CD14-positive monocyte (primary cell): ENCODE measurements at regions not wholly inside any gene's neighbourhood (a gene's known extent, or its start where the extent isn't known, plus 50 kb on each side); places are given as distances from the start of the nearest gene placed in this dataset.

ENCODE experiments used
- DNase-seq, 3 donors: peaks; one replicate each; pipeline ENCODE4 v3.0.0-alpha.2; 2011 to 2022
- H2AFZ ChIP-seq: 2 replicates; pipeline ENCODE4 v1.6.0; 2012; ENCODE audit warnings: mild to moderate bottlenecking, low read depth, low read length, inconsistent platforms; ENCODE audit not compliant: insufficient read depth, poor library complexity, severe bottlenecking
- H3K27ac ChIP-seq, 2 donors: 1 replicate in 1 of 2; 2 replicates in 1 of 2; pipeline ENCODE4 v1.5.1; 2012 to 2013; ENCODE audit warnings: low read length in 2 of 2, control low read depth in 1 of 2, inconsistent platforms in 1 of 2, low read depth in 1 of 2, mild to moderate bottlenecking in 1 of 2
- H3K27me3 ChIP-seq, 2 donors: one replicate each; pipeline versions ENCODE4 v1.6.0 to v1.6.1; 2011 to 2013; ENCODE audit warnings: low read length in 2 of 2; ENCODE audit not compliant: control insufficient read depth in 2 of 2, insufficient read depth in 2 of 2
- H3K36me3 ChIP-seq, 2 donors: replicated peaks in 1 of 2; 1 replicate in 1 of 2; 2 replicates in 1 of 2; pipeline versions ENCODE4 v1.5.1 to v1.6.1; 2012 to 2013; ENCODE audit warnings: low read length in 2 of 2, control low read depth in 1 of 2, inconsistent platforms in 1 of 2, mild to moderate bottlenecking in 1 of 2; ENCODE audit not compliant: insufficient read depth in 2 of 2, control insufficient read depth in 1 of 2
- H3K4me1 ChIP-seq, 2 donors: 1 replicate in 1 of 2; 2 replicates in 1 of 2; pipeline versions ENCODE4 v1.5.1 to v1.6.1; 2012 to 2013; ENCODE audit warnings: low read length in 2 of 2, control low read depth in 1 of 2, inconsistent platforms in 1 of 2, mild to moderate bottlenecking in 1 of 2, moderate library complexity in 1 of 2; ENCODE audit not compliant: insufficient read depth in 2 of 2, control insufficient read depth in 1 of 2
- H3K4me2 ChIP-seq: replicated peaks from 2 replicates; pipeline ENCODE3; 2012; ENCODE audit warnings: low read length, moderate library complexity, mild to moderate bottlenecking; ENCODE audit not compliant: poor library complexity, severe bottlenecking; ENCODE audit errors: extremely low read depth
- H3K4me3 ChIP-seq, 3 experiments: fragments of 200-600 bp in 1 of 3; sonication (generic) in 1 of 3; replicated peaks in 1 of 3; 1 replicate in 2 of 3; 2 replicates in 1 of 3; pipeline ENCODE4 v1.5.1; 2011 to 2013; ENCODE audit warnings: low read length in 3 of 3, mild to moderate bottlenecking in 3 of 3, control low read depth in 2 of 3, low read depth in 2 of 3, inconsistent platforms in 1 of 3, moderate library complexity in 1 of 3
- H3K79me2 ChIP-seq: 2 replicates; pipeline ENCODE4 v1.6.0; 2012; ENCODE audit warnings: mild to moderate bottlenecking, control low read depth, inconsistent platforms, low read length, moderate library complexity; ENCODE audit not compliant: insufficient read depth
- H3K9ac ChIP-seq: 2 replicates; pipeline ENCODE4 v1.6.0; 2017; ENCODE audit warnings: low read length, mild to moderate bottlenecking; ENCODE audit not compliant: insufficient read depth, poor library complexity, severe bottlenecking
- H3K9me3 ChIP-seq, 2 donors: replicated peaks in 1 of 2; 1 replicate in 1 of 2; 2 replicates in 1 of 2; pipeline versions ENCODE4 v1.5.1 to v1.6.1; 2012 to 2013; ENCODE audit warnings: low read length in 2 of 2, control low read depth in 1 of 2; ENCODE audit not compliant: control insufficient read depth in 1 of 2, insufficient read depth in 1 of 2
- H4K20me1 ChIP-seq: 2 replicates; pipeline ENCODE4 v1.6.0; 2012; ENCODE audit warnings: mild to moderate bottlenecking, low read length, control low read depth, moderate library complexity; ENCODE audit not compliant: insufficient read depth
- H3K27ac Mint-ChIP-seq, 7 donors: one replicate each; pipeline ENCODE4 v1.8.0; 2020; ENCODE audit warnings: mild to moderate bottlenecking in 7 of 7, mixed read lengths in 7 of 7, moderate library complexity in 6 of 7, inconsistent platforms in 2 of 7
- H3K27me3 Mint-ChIP-seq, 3 donors: one replicate each; pipeline ENCODE4 v1.8.0; 2021 to 2022; ENCODE audit warnings: low read depth in 3 of 3, mild to moderate bottlenecking in 3 of 3, mixed read lengths in 3 of 3, moderate library complexity in 3 of 3, inconsistent platforms in 1 of 3
- H3K36me3 Mint-ChIP-seq, 2 donors: one replicate each; pipeline ENCODE4 v1.8.0; 2020; ENCODE audit warnings: mixed read lengths in 2 of 2, inconsistent platforms in 1 of 2, mild to moderate bottlenecking in 1 of 2
- H3K4me1 Mint-ChIP-seq: one replicate; pipeline ENCODE4 v1.8.0; 2020; ENCODE audit warnings: mild to moderate bottlenecking, mixed read lengths
- H3K4me3 Mint-ChIP-seq, 2 donors: one replicate each; pipeline ENCODE4 v1.8.0; 2020; ENCODE audit warnings: mild to moderate bottlenecking in 2 of 2, mixed read lengths in 2 of 2, moderate library complexity in 1 of 2
- H3K9me3 Mint-ChIP-seq, 7 donors: one replicate each; pipeline ENCODE4 v1.8.0; 2020 to 2022; ENCODE audit warnings: mixed read lengths in 7 of 7, mild to moderate bottlenecking in 6 of 7, moderate library complexity in 6 of 7, inconsistent platforms in 2 of 7
- CTCF ChIP-seq: fragments of 200-600 bp; IDR thresholded peaks from one replicate; pipeline ENCODE4 v1.8.0; 2022; ENCODE audit warnings: antibody characterized with exemption, mild to moderate bottlenecking
- WGBS: methylation state at CpG from one replicate; pipeline ENCODE4 v1.1.5; 2013; ENCODE audit warnings: missing lambda C conversion rate; ENCODE audit not compliant: insufficient coverage; 5-methylcytosine and 5-hydroxymethylcytosine counted together
- intact Hi-C, 2 donors: fragments of 100-400 bp; cut with micrococcal nuclease; formaldehyde crosslinking; loops; one replicate each; pipeline versions ENCODE4 v1.15.0 to v1.15.1; 2023

- no peaks in the 10 kb centered on the region for H3K4me1 ChIP-seq
- intact Hi-C loops: no loop called here
- Mint-ChIP-seq H3K4me1 (no peaks in the 10 kb centered on the region), H3K9me3 (peaks cover 0 to 8% (median 2%) of the 10 kb centered on the region in 7 donors), H3K27me3 (peaks cover 0 to 6% (median 2%) of the 10 kb centered on the region in 3 donors), H3K4me3 (no peak overlapping the region), H3K36me3 (no peaks in the 10 kb centered on the region), H3K27ac (no peak overlapping the region)
- 42% methylated on average over 2 of the region's 3 CpGs for WGBS
- H3K4me2 ChIP-seq: no peak overlapping the region
- H3K36me3 ChIP-seq: no peaks in the 10 kb centered on the region
- no peak for DNase-seq
- no peak overlapping the region for H3K4me3 ChIP-seq
- no peaks in the 10 kb centered on the region for H3K9me3 ChIP-seq
- H2AFZ ChIP-seq: no peak overlapping the region
- H3K79me2 ChIP-seq: no peaks in the 10 kb centered on the region
- H3K9ac ChIP-seq: no peak overlapping the region
- TF ChIP-seq CTCF: no peak
- no peaks in the 10 kb centered on the region for H3K27me3 ChIP-seq
- H3K27ac ChIP-seq: no peak overlapping the region
- no peaks in the 10 kb centered on the region for H4K20me1 ChIP-seq
These were observed 320.6 kb downstream of the ARRDC4 start for GRCh38 chr15:98281130-98281529.

- no peak overlapping the region for H3K27ac Mint-ChIP-seq
These were observed 322.3 kb downstream of the ARRDC4 start for GRCh38 chr15:98282656-98283332.

More at GRCh38 chr15:98282656-98283332, 322.3 kb downstream of the ARRDC4 start:
- Histone ChIP-seq H3K4me2 (no peak overlapping the region), H3K9ac (no peak overlapping the region), H2AFZ (no peak overlapping the region), H4K20me1 (no peaks in the 10 kb centered on the region), H3K79me2 (no peaks in the 10 kb centered on the region), H3K36me3 (no peaks in the 10 kb centered on the region), H3K4me3 (no peak overlapping the region), H3K27ac (no peak overlapping the region), H3K27me3 (no peaks in the 10 kb centered on the region), H3K9me3 (no peaks in the 10 kb centered on the region), H3K4me1 (no peaks in the 10 kb centered on the region)
- TF ChIP-seq CTCF: no peak
- Mint-ChIP-seq H3K27me3 (peaks cover 0 to 6% (median 4%) of the 10 kb centered on the region in 3 donors), H3K4me1 (no peaks in the 10 kb centered on the region), H3K36me3 (no peaks in the 10 kb centered on the region), H3K4me3 (no peak overlapping the region), H3K9me3 (peaks cover 0 to 2% (median 0%) of the 10 kb centered on the region in 7 donors)
- no CpG with 5 or more reads among the region's 5 CpGs for WGBS
- intact Hi-C loops: no loop called here
- no peak for DNase-seq
